B cell (primary cell): ENCODE measurements at regions not wholly inside any gene's neighbourhood (a gene's known extent, or its start where the extent isn't known, plus 50 kb on each side); places are given as distances from the start of the nearest gene placed in this dataset.
"Not testable (repeated sequence)": the region's sequence is repeated elsewhere in the genome, so short reads cannot be mapped to it uniquely, and the experiment has no call there.

Source experiments
- ATAC-seq: fragments of 200-7000 bp; cut with Tn5 transposase; one replicate; pipeline ENCODE4 v1.10.0; 2021; ENCODE audit warnings: low read depth, mild to moderate bottlenecking, moderate number of reproducible peaks, moderate library complexity
- CTCF ChIA-PET: fragments of 350-600 bp; sonication (Branson Sonifier 250); formaldehyde crosslinking; loops from one replicate; lab custom pipeline; 2021; ENCODE audit warnings: antibody characterized with exemption, inconsistent platforms; lab: Charles Lee
- POLR2A ChIA-PET: fragments of 350-600 bp; sonication (Branson Sonifier 250); formaldehyde crosslinking; loops from one replicate; lab custom pipeline; 2021; ENCODE audit warnings: antibody characterized with exemption; lab: Charles Lee
- DNase-seq: peaks from one replicate; pipeline ENCODE4 v3.0.0; 2013
- H2AFZ ChIP-seq: 2 replicates; pipeline ENCODE4 v1.6.1; 2012; ENCODE audit warnings: mild to moderate bottlenecking, low read depth, low read length; ENCODE audit not compliant: insufficient read depth, poor library complexity, severe bottlenecking
- H3K27ac ChIP-seq, 2 donors: 1 replicate in 1 of 2; 2 replicates in 1 of 2; pipeline ENCODE4 v1.5.1; 2012 to 2013; ENCODE audit warnings: low read length in 2 of 2, mild to moderate bottlenecking in 2 of 2, moderate library complexity in 1 of 2
- H3K27me3 ChIP-seq, 4 experiments: fragments of 200-600 bp in 1 of 4; sonication (generic) in 1 of 4; replicated peaks in 1 of 4; 1 replicate in 2 of 4; 2 replicates in 2 of 4; pipeline versions ENCODE4 v1.6.1 to v1.7.0; 2013 to 2016; ENCODE audit warnings: low read length in 3 of 4, mild to moderate bottlenecking in 2 of 4, mixed read lengths in 1 of 4, moderate library complexity in 1 of 4; ENCODE audit not compliant: insufficient read depth in 4 of 4, control insufficient read depth in 3 of 4; ENCODE audit errors: control extremely low read depth in 1 of 4
- H3K36me3 ChIP-seq, 2 experiments: replicated peaks in 1 of 2; 1 replicate in 1 of 2; 2 replicates in 1 of 2; pipeline versions ENCODE4 v1.6.1 to v1.7.1; 2013; ENCODE audit warnings: low read length in 1 of 2; ENCODE audit not compliant: insufficient read depth in 2 of 2, control insufficient read depth in 1 of 2; ENCODE audit errors: control extremely low read depth in 1 of 2, extremely low read depth in 1 of 2
- H3K4me1 ChIP-seq, 2 donors: fragments of 200-600 bp in 1 of 2; sonication (generic) in 1 of 2; 1 replicate in 1 of 2; 2 replicates in 1 of 2; pipeline versions ENCODE4 v1.5.1 to v1.6.1; 2013 to 2017; ENCODE audit warnings: low read length in 2 of 2; ENCODE audit not compliant: control insufficient read depth in 2 of 2, insufficient read depth in 2 of 2
- H3K4me2 ChIP-seq: replicated peaks from 2 replicates; pipeline ENCODE3; 2012; ENCODE audit warnings: mild to moderate bottlenecking, low read depth, low read length; ENCODE audit not compliant: poor library complexity, severe bottlenecking
- H3K4me3 ChIP-seq, 5 experiments: fragments of 200-600 bp in 1 of 5; sonication (generic) in 1 of 5; 1 replicate in 3 of 5; 2 replicates in 2 of 5; pipeline versions ENCODE4 v1.5.1 to v1.7.0; 2011 to 2016; ENCODE audit warnings: low read length in 4 of 5, mild to moderate bottlenecking in 4 of 5, low read depth in 2 of 5, control low read depth in 1 of 5, moderate library complexity in 1 of 5; ENCODE audit not compliant: insufficient read depth in 1 of 5; ENCODE audit errors: control extremely low read depth in 1 of 5, extremely low read depth in 1 of 5
- H3K79me2 ChIP-seq: fragments of 200-600 bp; sonication (generic); one replicate; pipeline ENCODE4 v1.6.0; 2016; ENCODE audit warnings: low read length; ENCODE audit not compliant: control insufficient read depth, insufficient read depth
- H3K9ac ChIP-seq: fragments of 200-600 bp; sonication (generic); 2 replicates; pipeline ENCODE4 v1.6.1; 2017; ENCODE audit warnings: mild to moderate bottlenecking, low read length, moderate library complexity
- H3K9me3 ChIP-seq, 3 donors: one replicate each; pipeline versions ENCODE4 v1.6.1 to v1.7.1; 2013; ENCODE audit warnings: low read length in 2 of 3; ENCODE audit not compliant: control insufficient read depth in 2 of 3, insufficient read depth in 1 of 3; ENCODE audit errors: control extremely low read depth in 1 of 3
- H4K20me1 ChIP-seq: 2 replicates; pipeline ENCODE4 v1.6.0; 2012; ENCODE audit warnings: mild to moderate bottlenecking, low read length; ENCODE audit not compliant: insufficient read depth, control insufficient read depth, poor library complexity, severe bottlenecking
- H3K27ac Mint-ChIP-seq: one replicate; pipeline ENCODE4 v1.8.0; 2021; ENCODE audit warnings: mixed read lengths
- H3K27me3 Mint-ChIP-seq: one replicate; pipeline ENCODE4 v1.8.0; 2021; ENCODE audit warnings: mixed read lengths
- H3K4me1 Mint-ChIP-seq: one replicate; pipeline ENCODE4 v1.8.0; 2021; ENCODE audit warnings: mixed read lengths
- H3K4me3 Mint-ChIP-seq: one replicate; pipeline ENCODE4 v1.8.0; 2021; ENCODE audit warnings: mixed read lengths
- H3K9me3 Mint-ChIP-seq: one replicate; pipeline ENCODE4 v1.8.0; 2022; ENCODE audit warnings: mixed read lengths; ENCODE audit not compliant: insufficient read depth
- WGBS: methylation state at CpG from one replicate; pipeline ENCODE4 v1.1.5; 2013; ENCODE audit warnings: missing lambda C conversion rate; ENCODE audit not compliant: insufficient coverage; 5-methylcytosine and 5-hydroxymethylcytosine counted together
- intact Hi-C: fragments of 100-400 bp; cut with micrococcal nuclease; formaldehyde crosslinking; loops from one replicate; pipeline ENCODE4 v1.10.0; 2022

- H3K9me3 Mint-ChIP-seq, DNase-seq, H3K4me2 ChIP-seq, H3K79me2 ChIP-seq, CTCF ChIA-PET, H2AFZ ChIP-seq, ATAC-seq, H3K27ac ChIP-seq, H3K4me3 Mint-ChIP-seq, POLR2A ChIA-PET, H3K27ac Mint-ChIP-seq, H3K4me1 ChIP-seq, H4K20me1 ChIP-seq, H3K4me3 ChIP-seq, H3K36me3 ChIP-seq, H3K9ac ChIP-seq, H3K4me1 Mint-ChIP-seq, intact Hi-C loops, H3K27me3 ChIP-seq, H3K27me3 Mint-ChIP-seq, H3K9me3 ChIP-seq: not testable (repeated sequence)
- WGBS = no CpG with 5 or more reads among the region's 3 CpGs
Measured at GRCh38 chr1:120592943-120593342, 130.8 kb upstream of the NBPF26 start.

- ATAC-seq, intact Hi-C loops, CTCF ChIA-PET, H3K4me1 Mint-ChIP-seq, H3K4me1 ChIP-seq, H3K9ac ChIP-seq, H3K4me3 ChIP-seq, H2AFZ ChIP-seq, H3K4me2 ChIP-seq, H3K9me3 Mint-ChIP-seq, H3K79me2 ChIP-seq, H3K9me3 ChIP-seq, H3K27ac Mint-ChIP-seq, H3K27me3 Mint-ChIP-seq, H3K27me3 ChIP-seq, H4K20me1 ChIP-seq, DNase-seq, H3K27ac ChIP-seq, H3K36me3 ChIP-seq, POLR2A ChIA-PET, H3K4me3 Mint-ChIP-seq: not testable (repeated sequence)
- no CpG with 5 or more reads among the region's 2 CpGs for WGBS
Measured at GRCh38 chr1:120593648-120594047, 130.1 kb upstream of the NBPF26 start.

- H4K20me1 ChIP-seq, H3K9ac ChIP-seq, H3K4me2 ChIP-seq, H3K27ac Mint-ChIP-seq, H3K4me3 Mint-ChIP-seq, DNase-seq, H3K9me3 ChIP-seq, POLR2A ChIA-PET, H3K27me3 Mint-ChIP-seq, intact Hi-C loops, H3K4me3 ChIP-seq, H3K4me1 ChIP-seq, H3K36me3 ChIP-seq, H3K27ac ChIP-seq, H3K79me2 ChIP-seq, H3K27me3 ChIP-seq, H2AFZ ChIP-seq, H3K9me3 Mint-ChIP-seq, H3K4me1 Mint-ChIP-seq, CTCF ChIA-PET: not testable (repeated sequence)
- peak; percentile 24 for ATAC-seq
- WGBS = no CpG with 5 or more reads among the region's 4 CpGs
Measured at GRCh38 chr1:120598331-120598951, 125.3 kb upstream of the NBPF26 start.

- intact Hi-C loops, CTCF ChIA-PET, POLR2A ChIA-PET: not testable (repeated sequence)
Measured at GRCh38 chr1:120599511-120599910, 124.2 kb upstream of the NBPF26 start.

More at GRCh38 chr1:120599511-120599910, 124.2 kb upstream of the NBPF26 start:
- H3K9me3 Mint-ChIP-seq, H3K79me2 ChIP-seq, H3K27me3 Mint-ChIP-seq, H3K9ac ChIP-seq, H3K4me1 ChIP-seq, ATAC-seq, H3K36me3 ChIP-seq, H3K4me3 Mint-ChIP-seq, H3K9me3 ChIP-seq, H3K27ac ChIP-seq, H3K4me3 ChIP-seq, H4K20me1 ChIP-seq, H2AFZ ChIP-seq, H3K4me1 Mint-ChIP-seq, H3K27me3 ChIP-seq, DNase-seq, H3K4me2 ChIP-seq, H3K27ac Mint-ChIP-seq: not testable (repeated sequence)
- no CpG with 5 or more reads among the region's 3 CpGs for WGBS
